Upper lobe of left lung (tissue), 6 donors: ENCODE measurements at regions not wholly inside any gene's neighbourhood (a gene's known extent, or its start where the extent isn't known, plus 50 kb on each side); places are given as distances from the start of the nearest gene placed in this dataset.

Experiments
- ATAC-seq, 2 donors: fragments of 200-7000 bp; cut with Tn5 transposase; one replicate each; pipeline ENCODE4 v1.9.1; 2022; ENCODE audit warnings: mild to moderate bottlenecking in 2 of 2, moderate library complexity in 2 of 2; ENCODE audit not compliant: low FRiP score in 2 of 2
- DNase-seq, 2 donors: peaks; one replicate each; pipeline ENCODE4 v3.0.0-alpha.2; 2019 to 2020
- H3K27ac ChIP-seq, 4 donors: fragments of 200-600 bp; sonication (generic); one replicate each; pipeline ENCODE4 v1.5.1; 2016 to 2019
- H3K27me3 ChIP-seq, 4 donors: fragments of 200-600 bp; sonication (generic); one replicate each; pipeline ENCODE4 v1.5.1; 2017 to 2019
- H3K36me3 ChIP-seq, 4 donors: fragments of 200-600 bp; sonication (generic); one replicate each; pipeline ENCODE4 v1.5.1; 2016 to 2019
- H3K4me1 ChIP-seq, 4 donors: fragments of 200-600 bp; sonication (generic); one replicate each; pipeline ENCODE4 v1.5.1; 2018 to 2019
- H3K4me3 ChIP-seq, 4 donors: fragments of 200-600 bp; sonication (generic); one replicate each; pipeline ENCODE4 v1.5.1; 2017 to 2019; ENCODE audit warnings: mild to moderate bottlenecking in 2 of 4, moderate library complexity in 1 of 4
- H3K9me3 ChIP-seq, 4 donors: fragments of 200-600 bp; sonication (generic); one replicate each; pipeline ENCODE4 v1.5.1; 2018 to 2019
- CTCF ChIP-seq, 6 experiments: fragments of 450-650 bp in 4 of 6; fragments of 200-600 bp in 2 of 6; sonication (generic) in 2 of 6; IDR thresholded peaks; one replicate each; pipeline ENCODE4 v1.5.1; 2016 to 2019; ENCODE audit warnings: antibody characterized with exemption in 6 of 6
- EP300 ChIP-seq, 4 donors: sonication (generic); formaldehyde crosslinking; IDR thresholded peaks; one replicate each; pipeline ENCODE4 v1.5.1; 2017; ENCODE audit warnings: antibody characterized with exemption in 4 of 4, control low read depth in 2 of 4
- POLR2A ChIP-seq, 4 donors: fragments of 450-650 bp; IDR thresholded peaks; one replicate each; pipeline ENCODE4 v1.5.1; 2016 to 2017; ENCODE audit warnings: antibody characterized with exemption in 4 of 4, mild to moderate bottlenecking in 2 of 4
- POLR2AphosphoS5 ChIP-seq, 2 donors: sonication (generic); formaldehyde crosslinking; IDR thresholded peaks; one replicate each; pipeline ENCODE4 v1.5.1; 2017; ENCODE audit warnings: antibody characterized with exemption in 2 of 2
- WGBS, 2 donors: methylation state at CpG; one replicate each; pipeline ENCODE4 v1.1.5; 2017 to 2018; 5-methylcytosine and 5-hydroxymethylcytosine counted together
- donor health status: DM: no; HTN: no; CAD: no; lungs with moderate emphysema.
- donor health status: DM: no; HTN: yes; CAD: no; lungs with severe emphysema.

GRCh38 chr2:76546207-76546606, 835.5 kb upstream of the GCFC2 start:
- TF ChIP-seq POLR2A (IDR thresholded peaks at IDR 0.05) = no peak
- TF ChIP-seq EP300 (IDR thresholded peaks at IDR 0.05) = no peak
- no peak for TF ChIP-seq POLR2AphosphoS5 (IDR thresholded peaks at IDR 0.05)
- TF ChIP-seq CTCF (IDR thresholded peaks at IDR 0.05) = no peak
- WGBS, 2 donors = 34 to 41% methylated on average over 1 of the region's 1 CpG

GRCh38 chr2:76544901-76545300, 834.2 kb upstream of the GCFC2 start:
- Histone ChIP-seq H3K4me3 (no peak overlapping the region), H3K9me3 (no peaks in the 10 kb centered on the region), H3K27me3 (no peaks in the 10 kb centered on the region), H3K36me3 (no peaks in the 10 kb centered on the region), H3K27ac (no peak overlapping the region), H3K4me1 (no peaks in the 10 kb centered on the region)
- ATAC-seq (no peak), DNase-seq (no peak)
- TF ChIP-seq CTCF (IDR thresholded peaks at IDR 0.05) (no peak), POLR2A (IDR thresholded peaks at IDR 0.05) (no peak), EP300 (IDR thresholded peaks at IDR 0.05) (no peak), POLR2AphosphoS5 (IDR thresholded peaks at IDR 0.05) (no peak)
- 52 to 53% methylated on average over 3 of the region's 3 CpGs for WGBS, 2 donors

More at GRCh38 chr2:76546207-76546606, 835.5 kb upstream of the GCFC2 start:
- no peak for ATAC-seq
- no peak for DNase-seq
- no peaks in the 10 kb centered on the region for H3K9me3 ChIP-seq
- H3K4me3 ChIP-seq = no peak overlapping the region
- H3K4me1 ChIP-seq = no peaks in the 10 kb centered on the region
- no peaks in the 10 kb centered on the region for H3K36me3 ChIP-seq
- no peak overlapping the region for H3K27ac ChIP-seq
- H3K27me3 ChIP-seq = no peaks in the 10 kb centered on the region

- 63 to 70% methylated on average over 2 to 3 of the region's 3 CpGs for WGBS, 2 donors
- Histone ChIP-seq H3K36me3 (no peaks in the 10 kb centered on the region), H3K9me3 (no peaks in the 10 kb centered on the region), H3K27me3 (no peaks in the 10 kb centered on the region), H3K4me1 (no peaks in the 10 kb centered on the region), H3K4me3 (no peak overlapping the region), H3K27ac (no peak overlapping the region)
- no peak for TF ChIP-seq POLR2AphosphoS5 (IDR thresholded peaks at IDR 0.05)
- TF ChIP-seq POLR2A (IDR thresholded peaks at IDR 0.05) = no peak
- TF ChIP-seq EP300 (IDR thresholded peaks at IDR 0.05) = no peak
- no peak for TF ChIP-seq CTCF (IDR thresholded peaks at IDR 0.05)
- DNase-seq (no peak), ATAC-seq (no peak)
These were observed 806.8 kb upstream of the GCFC2 start for GRCh38 chr2:76517574-76517909.

- no peak for ATAC-seq
- Histone ChIP-seq H3K27ac (no peak overlapping the region), H3K4me3 (no peak overlapping the region), H3K9me3 (no peaks in the 10 kb centered on the region), H3K27me3 (no peaks in the 10 kb centered on the region), H3K36me3 (no peaks in the 10 kb centered on the region), H3K4me1 (no peaks in the 10 kb centered on the region)
- DNase-seq = no peak
- WGBS, 2 donors = 88 to 100% methylated on average over 1 of the region's 1 CpG
- TF ChIP-seq EP300 (IDR thresholded peaks at IDR 0.05) = no peak
- no peak for TF ChIP-seq CTCF (IDR thresholded peaks at IDR 0.05)
- no peak for TF ChIP-seq POLR2AphosphoS5 (IDR thresholded peaks at IDR 0.05)
- TF ChIP-seq POLR2A (IDR thresholded peaks at IDR 0.05) = no peak
These were observed 806.3 kb upstream of the GCFC2 start for GRCh38 chr2:76516861-76517573.

- no peak overlapping the region for H3K4me3 ChIP-seq
- TF ChIP-seq CTCF (IDR thresholded peaks at IDR 0.05) = no peak
- no peak for TF ChIP-seq POLR2A (IDR thresholded peaks at IDR 0.05)
- TF ChIP-seq POLR2AphosphoS5 (IDR thresholded peaks at IDR 0.05) = no peak
- TF ChIP-seq EP300 (IDR thresholded peaks at IDR 0.05) = no peak
- DNase-seq = no peak
- H3K27me3 ChIP-seq = no peaks in the 10 kb centered on the region
- H3K4me1 ChIP-seq = no peaks in the 10 kb centered on the region
- H3K9me3 ChIP-seq = no peaks in the 10 kb centered on the region
- no peaks in the 10 kb centered on the region for H3K36me3 ChIP-seq
- ATAC-seq = no peak
- H3K27ac ChIP-seq = no peak overlapping the region
- 61 to 73% methylated on average over 4 of the region's 4 CpGs for WGBS, 2 donors
These were observed 801.6 kb upstream of the GCFC2 start for GRCh38 chr2:76512201-76512820.
